GM10248 (cell line): ENCODE measurements at regions not wholly inside any gene's neighbourhood (a gene's known extent, or its start where the extent isn't known, plus 50 kb on each side); places are given as distances from the start of the nearest gene placed in this dataset.

Experiments
- CTCF ChIA-PET: fragments of 300-600 bp; sonication (Branson Sonifier 250); formaldehyde crosslinking; extraction: SDS; loops from one replicate; lab custom pipeline; 2021; ENCODE audit warnings: antibody characterized with exemption; lab: Yijun Ruan, JAX
- POLR2A ChIA-PET: fragments of 350-650 bp; sonication (Branson Sonifier 250); formaldehyde crosslinking; extraction: SDS; loops from one replicate; lab custom pipeline; 2020; ENCODE audit warnings: antibody characterized with exemption; lab: Yijun Ruan, JAX
- DNase-seq: peaks from one replicate; pipeline ENCODE4 v3.0.0; 2012; ENCODE audit errors: extremely low spot score
- TF ChIP-seq, protein P1 (sequence below): IDR thresholded peaks from 2 replicates; pipeline ENCODE4 v1.5.1; 2012; ENCODE audit warnings: mild to moderate bottlenecking, low read depth; ENCODE audit errors: extremely low read depth, missing control alignments, control extremely low read depth

DNA sequence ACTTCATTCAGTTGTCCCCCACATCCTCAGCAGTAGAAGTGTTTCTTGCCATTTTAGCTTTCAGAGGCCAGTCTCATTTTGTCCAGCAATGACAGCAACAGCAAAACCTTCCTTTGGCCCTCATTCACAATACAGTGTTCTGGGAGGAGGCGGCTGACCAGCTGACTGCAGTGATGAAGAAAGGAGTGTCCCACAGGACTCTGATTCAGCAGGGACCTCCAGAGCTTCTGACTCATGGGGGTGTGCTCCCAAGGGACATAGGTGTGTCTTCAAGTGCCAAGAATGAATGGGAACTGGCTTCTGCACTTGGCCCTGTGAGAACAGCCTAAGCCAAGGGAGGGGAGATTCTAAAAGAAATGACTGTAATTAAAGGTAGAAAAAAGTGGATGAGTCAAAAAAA is 147.0 kb upstream of the PELI1 start:
- CTCF ChIA-PET = interaction anchor here (0.8 to 2.5 kb wide), 3 partner anchors 10 to 27 kb away, joined by 3 to 6 read pairs (median 4); no protein-coding TSS in a partner anchor
- POLR2A ChIA-PET = no interaction called here
- TF ChIP-seq, protein P1, sequence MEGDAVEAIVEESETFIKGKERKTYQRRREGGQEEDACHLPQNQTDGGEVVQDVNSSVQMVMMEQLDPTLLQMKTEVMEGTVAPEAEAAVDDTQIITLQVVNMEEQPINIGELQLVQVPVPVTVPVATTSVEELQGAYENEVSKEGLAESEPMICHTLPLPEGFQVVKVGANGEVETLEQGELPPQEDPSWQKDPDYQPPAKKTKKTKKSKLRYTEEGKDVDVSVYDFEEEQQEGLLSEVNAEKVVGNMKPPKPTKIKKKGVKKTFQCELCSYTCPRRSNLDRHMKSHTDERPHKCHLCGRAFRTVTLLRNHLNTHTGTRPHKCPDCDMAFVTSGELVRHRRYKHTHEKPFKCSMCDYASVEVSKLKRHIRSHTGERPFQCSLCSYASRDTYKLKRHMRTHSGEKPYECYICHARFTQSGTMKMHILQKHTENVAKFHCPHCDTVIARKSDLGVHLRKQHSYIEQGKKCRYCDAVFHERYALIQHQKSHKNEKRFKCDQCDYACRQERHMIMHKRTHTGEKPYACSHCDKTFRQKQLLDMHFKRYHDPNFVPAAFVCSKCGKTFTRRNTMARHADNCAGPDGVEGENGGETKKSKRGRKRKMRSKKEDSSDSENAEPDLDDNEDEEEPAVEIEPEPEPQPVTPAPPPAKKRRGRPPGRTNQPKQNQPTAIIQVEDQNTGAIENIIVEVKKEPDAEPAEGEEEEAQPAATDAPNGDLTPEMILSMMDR = no peak
- no peak for DNase-seq

DNA sequence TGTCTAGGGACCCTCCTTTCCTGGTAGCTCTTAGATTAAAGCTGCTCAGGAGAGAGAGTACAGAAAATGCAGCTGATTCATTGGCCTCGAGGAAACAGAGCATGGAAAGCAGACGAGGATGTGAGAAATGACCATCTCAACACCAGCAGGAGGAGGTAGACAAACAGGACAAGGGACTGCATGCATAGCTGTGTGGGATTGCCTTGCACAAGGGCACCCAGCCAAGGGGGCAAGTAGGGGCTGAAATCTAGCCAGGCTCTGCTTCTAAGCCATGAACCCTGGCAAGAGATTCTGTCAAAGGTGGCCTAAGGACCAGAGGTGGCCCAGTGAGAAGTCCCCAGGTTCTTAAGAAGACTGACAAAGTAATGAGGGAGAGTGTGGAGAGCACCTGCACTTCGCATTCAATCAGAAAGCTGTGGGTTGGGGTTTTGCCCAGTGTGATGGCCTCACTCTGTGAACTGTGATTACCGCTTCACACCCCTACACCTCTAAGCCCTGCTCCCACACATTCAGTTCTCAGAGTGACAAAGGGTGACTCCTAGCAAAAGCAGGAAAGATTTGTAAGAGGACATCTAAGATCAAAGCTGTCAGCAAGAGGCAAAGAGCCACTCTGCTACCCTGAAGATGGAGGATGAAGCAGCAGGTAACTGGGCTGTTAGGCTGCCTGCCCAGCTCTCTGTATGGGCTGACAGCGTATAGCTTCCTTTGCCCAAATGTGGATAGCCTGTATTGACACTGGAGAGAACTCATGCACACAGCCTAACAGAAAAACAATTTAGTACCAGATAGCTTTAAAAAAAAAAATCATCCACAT is 151.3 kb upstream of the PELI1 start:
- TF ChIP-seq, protein P1 = no peak
- DNase-seq = peak; percentile 60
- ChIA-PET POLR2A (interaction anchor here (0.6 to 1.8 kb wide), 3 partner anchors 31 to 435 kb away, joined by 3 to 8 read pairs (median 4); no protein-coding TSS in a partner anchor), CTCF (interaction anchor here (0.9 to 5.7 kb wide), 20 partner anchors 9 to 246 kb away, joined by 3 to 22 read pairs (median 4); no protein-coding TSS in a partner anchor)

DNA sequence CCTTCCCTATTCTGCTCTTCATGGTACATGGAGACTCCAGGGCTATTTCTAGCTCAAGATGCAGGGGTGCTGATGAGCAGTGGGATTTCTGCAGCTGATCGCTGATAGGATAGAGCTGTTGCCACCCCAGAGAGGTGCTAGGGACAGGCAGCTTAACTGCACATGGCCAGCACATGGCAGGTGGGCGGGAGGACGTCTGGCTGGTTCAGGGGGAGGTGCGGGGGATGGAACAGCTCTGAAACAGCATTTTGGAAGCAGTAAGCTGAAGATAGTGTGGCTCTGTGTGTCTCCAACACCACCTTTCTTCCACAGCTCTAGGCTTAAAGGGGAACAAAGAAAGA is 151.9 kb upstream of the PELI1 start:
- DNase-seq = no peak
- CTCF ChIA-PET = interaction anchor here (0.9 to 5.7 kb wide), 20 partner anchors 8 to 262 kb away, joined by 3 to 22 read pairs (median 4); no protein-coding TSS in a partner anchor
- TF ChIP-seq, protein P1 = no peak
- POLR2A ChIA-PET = interaction anchor here (0.9 to 1.8 kb wide), 2 partner anchors 30 to 68 kb away, joined by 3 to 8 read pairs; no protein-coding TSS in a partner anchor

DNA sequence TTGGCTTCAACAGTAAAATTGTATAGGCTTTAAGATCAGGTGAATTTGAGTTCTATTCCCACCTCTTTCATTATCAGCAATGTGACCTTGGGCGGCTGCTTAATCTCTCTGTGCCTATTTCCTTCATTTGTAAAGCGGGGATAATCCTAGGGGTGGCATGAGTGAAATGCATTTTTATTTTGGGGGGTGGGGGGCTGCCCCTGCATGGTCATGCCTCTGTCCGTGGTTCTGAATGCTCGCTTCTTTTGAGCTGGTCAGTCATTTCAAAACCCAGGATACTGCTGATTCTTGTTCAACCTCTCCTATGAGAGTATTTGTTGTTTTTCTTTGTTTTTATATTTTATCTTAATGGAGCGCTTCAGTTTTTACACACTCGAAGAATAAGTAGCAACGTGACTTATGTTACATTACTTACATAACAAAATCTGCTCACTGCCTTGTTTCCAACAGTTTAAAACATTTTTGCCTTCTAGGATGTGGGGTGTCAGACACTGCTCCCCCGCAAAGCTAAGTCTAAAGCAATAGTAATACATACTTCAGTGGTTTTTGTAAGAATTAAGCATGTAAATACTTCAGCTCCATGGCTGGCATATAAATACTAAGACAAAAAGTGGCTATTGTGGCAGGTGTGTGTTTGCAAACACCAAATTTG is 152.6 kb upstream of the PELI1 start:
- ChIA-PET CTCF (interaction anchor here (1.0 to 5.7 kb wide), 14 partner anchors 8 to 263 kb away, joined by 3 to 22 read pairs (median 3); no protein-coding TSS in a partner anchor), POLR2A (interaction anchor here (1.8 kb wide), 1 partner anchor 30 kb away, joined by 8 read pairs; no protein-coding TSS in a partner anchor)
- no peak for DNase-seq
- TF ChIP-seq, protein P1 = no peak

GRCh38 chr2:64298161-64298560 is 153.9 kb upstream of the PELI1 start:
- TF ChIP-seq, protein P1 = no peak
- ChIA-PET POLR2A (no interaction called here), CTCF (interaction anchor here (0.8 to 5.7 kb wide), 7 partner anchors 9 to 190 kb away, joined by 3 to 22 read pairs (median 3); no protein-coding TSS in a partner anchor)
- no peak for DNase-seq

- POLR2A ChIA-PET = no interaction called here
- CTCF ChIA-PET = interaction anchor here (1.1 kb wide), 1 partner anchor 53 kb away, joined by 3 read pairs; no protein-coding TSS in a partner anchor
- TF ChIP-seq, protein P1 = no peak
- no peak for DNase-seq
Observed at GRCh38 chr2:64300066-64300465, 153.9 kb upstream of the LGALSL start.
